ENCODE measurements at regions not wholly inside any gene's neighbourhood (a gene's known extent, or its start where the extent isn't known, plus 50 kb on each side); places are given as distances from the start of the nearest gene placed in this dataset.
"Not testable (repeated sequence)": the region's sequence is repeated elsewhere in the genome, so short reads cannot be mapped to it uniquely, and the experiment has no call there.

- H3K27me3 ChIP-seq (ENCODE audit: control insufficient read depth, insufficient read depth, low read length): no peaks in the 10 kb centered on the region
- H3K9me3 ChIP-seq (replicated peaks; ENCODE audit: low read length): no peaks in the 10 kb centered on the region
- H3K4me1 ChIP-seq (ENCODE audit: control insufficient read depth, insufficient read depth, low read length): no peaks in the 10 kb centered on the region
- H3K36me3 ChIP-seq (ENCODE audit: insufficient read depth, low read length): no peaks in the 10 kb centered on the region
- H3K9ac ChIP-seq (ENCODE audit: low read depth, low read length): no peak overlapping the region
- no peak overlapping the region for H3K4me2 ChIP-seq (ENCODE audit: low read length)
- H3K4me3 ChIP-seq (ENCODE audit: low read length): no peak overlapping the region
These were observed 234.4 kb downstream of the NKX6-1 start for GRCh38 chr4:84264652-84265051.

DNA sequence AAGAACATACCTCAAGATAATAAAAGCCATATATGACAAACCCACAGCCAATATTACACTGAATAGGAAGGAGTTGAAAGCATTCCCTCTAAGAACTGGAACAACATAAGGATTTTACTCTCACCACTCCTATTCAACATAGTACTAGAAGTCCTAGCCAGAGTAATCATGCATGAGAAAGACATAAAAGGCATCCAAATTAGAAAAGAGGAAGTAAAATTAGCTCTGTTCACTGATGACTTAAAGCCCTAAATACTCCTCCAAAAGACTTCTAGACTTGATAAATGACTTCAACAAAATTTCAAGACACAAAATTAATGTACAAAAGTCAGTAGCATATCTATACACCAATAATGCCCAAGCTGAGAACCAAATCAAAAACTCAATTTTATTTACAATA, 235.7 kb downstream of the NKX6-1 start:
- no peak overlapping the region for H3K9ac ChIP-seq (ENCODE audit: low read depth, low read length)
- H3K4me1 ChIP-seq (ENCODE audit: control insufficient read depth, insufficient read depth, low read length): no peaks in the 10 kb centered on the region
- no peaks in the 10 kb centered on the region for H3K9me3 ChIP-seq (replicated peaks; ENCODE audit: low read length)
- H3K27me3 ChIP-seq (ENCODE audit: control insufficient read depth, insufficient read depth, low read length): no peaks in the 10 kb centered on the region
- no peak overlapping the region for H3K4me2 ChIP-seq (ENCODE audit: low read length)
- H3K36me3 ChIP-seq (ENCODE audit: insufficient read depth, low read length): no peaks in the 10 kb centered on the region
- H3K4me3 ChIP-seq (ENCODE audit: low read length): no peak overlapping the region

GRCh38 chr4:84260495-84260894, 238.6 kb downstream of the NKX6-1 start:
- Histone ChIP-seq H3K4me1 (ENCODE audit: control insufficient read depth, insufficient read depth, low read length) (no peaks in the 10 kb centered on the region), H3K36me3 (ENCODE audit: insufficient read depth, low read length) (no peaks in the 10 kb centered on the region), H3K9me3 (replicated peaks; ENCODE audit: low read length) (no peaks in the 10 kb centered on the region), H3K4me2 (ENCODE audit: low read length) (no peak overlapping the region), H3K27me3 (ENCODE audit: control insufficient read depth, insufficient read depth, low read length) (no peaks in the 10 kb centered on the region), H3K9ac (ENCODE audit: low read depth, low read length) (no peak overlapping the region), H3K4me3 (ENCODE audit: low read length) (no peak overlapping the region)

GRCh38 chr4:84258905-84259830, 239.9 kb downstream of the NKX6-1 start:
- no peaks in the 10 kb centered on the region for H3K9me3 ChIP-seq (replicated peaks; ENCODE audit: low read length)
- no peaks in the 10 kb centered on the region for H3K27me3 ChIP-seq (ENCODE audit: control insufficient read depth, insufficient read depth, low read length)
- no peak overlapping the region for H3K4me3 ChIP-seq (ENCODE audit: low read length)
- H3K9ac ChIP-seq (ENCODE audit: low read depth, low read length): no peak overlapping the region
- H3K4me1 ChIP-seq (ENCODE audit: control insufficient read depth, insufficient read depth, low read length): no peaks in the 10 kb centered on the region
- H3K36me3 ChIP-seq (ENCODE audit: insufficient read depth, low read length): no peaks in the 10 kb centered on the region
- H3K4me2 ChIP-seq (ENCODE audit: low read length): no peak overlapping the region

GRCh38 chr4:84254537-84254936, 244.6 kb downstream of the NKX6-1 start:
- Histone ChIP-seq H3K4me2 (ENCODE audit: low read length) (no peak overlapping the region), H3K9ac (ENCODE audit: low read depth, low read length) (no peak overlapping the region), H3K9me3 (replicated peaks; ENCODE audit: low read length) (no peaks in the 10 kb centered on the region), H3K4me3 (ENCODE audit: low read length) (no peak overlapping the region), H3K4me1 (ENCODE audit: control insufficient read depth, insufficient read depth, low read length) (no peaks in the 10 kb centered on the region), H3K36me3 (ENCODE audit: insufficient read depth, low read length) (no peaks in the 10 kb centered on the region), H3K27me3 (ENCODE audit: control insufficient read depth, insufficient read depth, low read length) (no peaks in the 10 kb centered on the region)

- Histone ChIP-seq H3K4me1 (ENCODE audit: control insufficient read depth, insufficient read depth, low read length) (no peaks in the 10 kb centered on the region), H3K9ac (ENCODE audit: low read depth, low read length) (no peak overlapping the region), H3K36me3 (ENCODE audit: insufficient read depth, low read length) (no peaks in the 10 kb centered on the region), H3K4me2 (ENCODE audit: low read length) (no peak overlapping the region), H3K4me3 (ENCODE audit: low read length) (no peak overlapping the region), H3K27me3 (ENCODE audit: control insufficient read depth, insufficient read depth, low read length) (no peaks in the 10 kb centered on the region), H3K9me3 (replicated peaks; ENCODE audit: low read length) (no peaks in the 10 kb centered on the region)
These were observed 249.6 kb downstream of the NKX6-1 start for GRCh38 chr4:84249521-84249920.

GRCh38 chr4:84245042-84245441, 254.1 kb downstream of the NKX6-1 start:
- not testable (repeated sequence) for H3K4me1 ChIP-seq (ENCODE audit: control insufficient read depth, insufficient read depth, low read length); H3K27me3 ChIP-seq (ENCODE audit: control insufficient read depth, insufficient read depth, low read length); H3K36me3 ChIP-seq (ENCODE audit: insufficient read depth, low read length); H3K4me3 ChIP-seq (ENCODE audit: low read length); H3K4me2 ChIP-seq (ENCODE audit: low read length); H3K9ac ChIP-seq (ENCODE audit: low read depth, low read length); H3K9me3 ChIP-seq (replicated peaks; ENCODE audit: low read length)

- H3K4me1 ChIP-seq (ENCODE audit: control insufficient read depth, insufficient read depth, low read length); H3K4me3 ChIP-seq (ENCODE audit: low read length); H3K36me3 ChIP-seq (ENCODE audit: insufficient read depth, low read length); H3K27me3 ChIP-seq (ENCODE audit: control insufficient read depth, insufficient read depth, low read length); H3K9ac ChIP-seq (ENCODE audit: low read depth, low read length); H3K9me3 ChIP-seq (replicated peaks; ENCODE audit: low read length); H3K4me2 ChIP-seq (ENCODE audit: low read length): not testable (repeated sequence)
These were observed 254.7 kb downstream of the NKX6-1 start for GRCh38 chr4:84244346-84244801.

GRCh38 chr4:84243685-84244084, 255.4 kb downstream of the NKX6-1 start:
- H3K4me3 ChIP-seq (ENCODE audit: low read length): no peak overlapping the region
- H3K4me2 ChIP-seq (ENCODE audit: low read length): no peak overlapping the region
- no peaks in the 10 kb centered on the region for H3K4me1 ChIP-seq (ENCODE audit: control insufficient read depth, insufficient read depth, low read length)
- H3K36me3 ChIP-seq (ENCODE audit: insufficient read depth, low read length): no peaks in the 10 kb centered on the region
- H3K27me3 ChIP-seq (ENCODE audit: control insufficient read depth, insufficient read depth, low read length): no peaks in the 10 kb centered on the region
- H3K9ac ChIP-seq (ENCODE audit: low read depth, low read length): no peak overlapping the region
- H3K9me3 ChIP-seq (replicated peaks; ENCODE audit: low read length): no peaks in the 10 kb centered on the region

GRCh38 chr4:84239278-84239845, 259.7 kb downstream of the NKX6-1 start:
- no peak overlapping the region for H3K4me3 ChIP-seq (ENCODE audit: low read length)
- H3K27me3 ChIP-seq (ENCODE audit: control insufficient read depth, insufficient read depth, low read length): no peaks in the 10 kb centered on the region
- no peak overlapping the region for H3K4me2 ChIP-seq (ENCODE audit: low read length)
- H3K4me1 ChIP-seq (ENCODE audit: control insufficient read depth, insufficient read depth, low read length): no peaks in the 10 kb centered on the region
- H3K36me3 ChIP-seq (ENCODE audit: insufficient read depth, low read length): no peaks in the 10 kb centered on the region
- H3K9ac ChIP-seq (ENCODE audit: low read depth, low read length): no peak overlapping the region
- H3K9me3 ChIP-seq (replicated peaks; ENCODE audit: low read length): no peaks in the 10 kb centered on the region

DNA sequence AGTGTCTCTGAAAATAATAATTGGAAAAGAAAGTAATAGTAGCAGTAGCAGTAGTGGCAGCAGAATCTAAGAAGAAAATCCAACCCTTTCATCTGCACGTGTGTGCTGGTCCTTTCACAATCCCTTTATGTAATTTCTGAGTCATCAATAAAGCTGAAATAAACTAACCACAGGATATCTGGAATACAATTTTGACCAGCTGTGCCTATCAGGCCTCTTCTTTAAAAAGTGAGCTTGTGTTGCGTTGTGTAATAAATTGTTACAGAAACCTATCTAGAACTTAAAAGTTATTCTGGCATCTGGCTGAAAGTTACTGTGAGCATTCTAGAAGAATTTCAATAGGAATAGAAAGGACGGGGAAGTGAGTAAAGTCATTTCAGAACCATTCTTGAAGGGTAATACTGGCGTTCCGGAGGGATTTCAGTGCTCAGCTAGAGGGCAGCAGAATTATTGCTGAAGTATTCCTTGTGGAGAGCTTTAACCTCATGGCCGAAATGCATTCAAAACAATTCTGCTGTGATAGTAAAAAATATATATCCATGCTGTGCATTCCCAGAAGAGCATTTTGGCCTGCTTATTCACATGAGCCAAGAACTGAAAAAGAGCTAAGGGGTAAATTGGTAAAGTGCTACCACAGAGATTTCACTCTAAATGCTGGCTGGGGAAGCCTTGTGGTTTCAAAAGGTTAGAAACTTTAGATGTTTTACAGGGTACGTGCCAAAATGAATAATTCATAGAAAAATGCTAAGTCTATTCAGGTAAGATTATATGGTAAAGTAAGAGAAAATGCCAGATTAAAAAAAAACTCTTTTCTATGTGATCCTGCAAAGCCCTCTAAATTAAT, 260.6 kb downstream of the NKX6-1 start:
- Histone ChIP-seq H3K36me3 (ENCODE audit: insufficient read depth, low read length) (no peaks in the 10 kb centered on the region), H3K9me3 (replicated peaks; ENCODE audit: low read length) (no peaks in the 10 kb centered on the region), H3K4me2 (ENCODE audit: low read length) (no peak overlapping the region), H3K9ac (ENCODE audit: low read depth, low read length) (no peak overlapping the region), H3K27me3 (ENCODE audit: control insufficient read depth, insufficient read depth, low read length) (no peaks in the 10 kb centered on the region), H3K4me3 (ENCODE audit: low read length) (no peak overlapping the region), H3K4me1 (ENCODE audit: control insufficient read depth, insufficient read depth, low read length) (no peaks in the 10 kb centered on the region)
